ENCODE measurements at regions not wholly inside any gene's neighbourhood (a gene's known extent, or its start where the extent isn't known, plus 50 kb on each side); places are given as distances from the start of the nearest gene placed in this dataset.

DNA sequence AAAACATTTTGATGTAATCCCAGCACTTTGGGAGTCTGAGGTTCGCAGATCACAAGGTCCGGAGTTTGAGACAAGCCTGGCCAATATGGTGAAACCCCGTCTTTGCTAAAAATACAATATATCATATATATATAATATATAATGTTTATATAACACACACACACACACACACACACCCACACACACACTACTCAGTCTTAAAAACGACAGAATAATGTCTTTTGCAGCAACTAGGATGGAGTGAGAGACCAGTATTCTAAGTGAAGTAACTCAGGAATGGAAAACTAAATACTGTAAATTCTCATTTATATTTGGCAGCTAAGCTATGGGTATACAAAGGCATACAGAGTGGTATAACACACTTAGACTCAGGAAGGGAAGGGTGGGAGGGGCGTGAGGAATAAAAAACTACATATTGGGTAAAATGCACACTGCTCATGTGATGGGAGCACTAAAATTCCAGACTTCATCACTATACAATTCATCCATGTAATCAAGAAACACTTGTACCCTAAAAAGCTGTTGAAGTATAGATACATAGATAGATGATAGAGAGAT lies 231.2 kb upstream of the SEMA3A start:
- H3K27ac ChIP-seq = no peak overlapping the region
- intact Hi-C loops (cut with DNase I) = no loop called here
- DNase-seq = no peak
- no peaks in the 10 kb centered on the region for H3K36me3 ChIP-seq
- 75 to 82% (median 79%) methylated on average over 5 of the region's 5 CpGs for WGBS, 3 donors
- H3K4me1 ChIP-seq (ENCODE audit: insufficient read depth) = no peaks in the 10 kb centered on the region
- no peaks in the 10 kb centered on the region for H3K9me3 ChIP-seq
- H3K4me3 ChIP-seq = no peak overlapping the region
- no peak for TF ChIP-seq CTCF (IDR thresholded peaks at IDR 0.05)
- H3K27me3 ChIP-seq = no peaks in the 10 kb centered on the region

DNA sequence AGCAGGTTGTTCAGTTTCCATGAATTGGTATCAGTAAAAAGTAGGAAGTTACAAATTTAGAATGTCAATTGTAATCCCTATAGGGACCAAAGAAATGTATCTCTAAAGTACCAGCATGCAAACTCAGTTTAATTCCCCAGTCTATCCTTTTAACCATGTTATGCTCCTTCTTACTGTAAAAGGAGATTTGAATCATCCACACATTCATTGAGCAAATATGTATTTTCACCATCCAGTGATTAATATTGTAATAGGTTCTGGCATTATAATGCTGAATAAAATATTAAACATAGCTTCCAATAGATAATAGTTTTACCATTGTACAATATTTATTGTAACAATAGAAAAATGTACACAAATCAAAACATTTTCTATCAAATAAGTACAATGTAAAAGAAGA lies 228.2 kb upstream of the SEMA3A start:
- Histone ChIP-seq H3K4me1 (ENCODE audit: insufficient read depth) (no peaks in the 10 kb centered on the region), H3K4me3 (no peak overlapping the region), H3K27ac (no peak overlapping the region), H3K27me3 (no peaks in the 10 kb centered on the region), H3K36me3 (no peaks in the 10 kb centered on the region), H3K9me3 (no peaks in the 10 kb centered on the region)
- intact Hi-C loops (cut with DNase I) = no loop called here
- no peak for TF ChIP-seq POLR2A (IDR thresholded peaks at IDR 0.05)
- no peak for TF ChIP-seq CTCF (IDR thresholded peaks at IDR 0.05)
- TF ChIP-seq EP300 (IDR thresholded peaks at IDR 0.05) = no peak
- DNase-seq = no peak

- intact Hi-C loops (cut with DNase I) = no loop called here
- no peak overlapping the region for H3K27ac ChIP-seq
- no peaks in the 10 kb centered on the region for H3K36me3 ChIP-seq
- no peaks in the 10 kb centered on the region for H3K27me3 ChIP-seq
- no peak overlapping the region for H3K4me3 ChIP-seq
- H3K4me1 ChIP-seq (ENCODE audit: insufficient read depth) = no peaks in the 10 kb centered on the region
- TF ChIP-seq CTCF (IDR thresholded peaks at IDR 0.05) = no peak
- TF ChIP-seq POLR2A (IDR thresholded peaks at IDR 0.05) = no peak
- TF ChIP-seq EP300 (IDR thresholded peaks at IDR 0.05) = no peak
- WGBS, 3 donors = 56 to 61% (median 56%) methylated on average over 2 of the region's 2 CpGs
- H3K9me3 ChIP-seq = no peaks in the 10 kb centered on the region
- no peak for DNase-seq
Measured at GRCh38 chr7:84412161-84412969, 217.8 kb upstream of the SEMA3A start.

- Histone ChIP-seq H3K4me3 (no peak overlapping the region), H3K27me3 (no peaks in the 10 kb centered on the region), H3K4me1 (ENCODE audit: insufficient read depth) (no peaks in the 10 kb centered on the region), H3K36me3 (no peaks in the 10 kb centered on the region), H3K27ac (no peak overlapping the region), H3K9me3 (no peaks in the 10 kb centered on the region)
- WGBS, 3 donors = 74 to 80% (median 77%) methylated on average over 1 of the region's 1 CpG
- intact Hi-C loops (cut with DNase I) = no loop called here
- DNase-seq = no peak
- TF ChIP-seq CTCF (IDR thresholded peaks at IDR 0.05) (no peak), POLR2A (IDR thresholded peaks at IDR 0.05) (no peak), EP300 (IDR thresholded peaks at IDR 0.05) (no peak)
Measured at GRCh38 chr7:84399661-84400060, 205.1 kb upstream of the SEMA3A start.

Measured in ovary (tissue), 7 donors.